Progenitor cell of endocrine pancreas (in vitro differentiated cells): ENCODE measurements at regions not wholly inside any gene's neighbourhood (a gene's known extent, or its start where the extent isn't known, plus 50 kb on each side); places are given as distances from the start of the nearest gene placed in this dataset.
"Not testable (repeated sequence)": the region's sequence is repeated elsewhere in the genome, so short reads cannot be mapped to it uniquely, and the experiment has no call there.

ENCODE experiments used
- DNase-seq: peaks from one replicate; pipeline ENCODE4 v3.0.0; 2021; ENCODE audit warnings: low spot score; ENCODE audit not compliant: unreplicated experiment
- H3K27ac Mint-ChIP-seq: 2 replicates; pipeline ENCODE4 v1.8.0; 2021; ENCODE audit warnings: mild to moderate bottlenecking, moderate library complexity, mixed read lengths
- H3K27me3 Mint-ChIP-seq: 2 replicates; pipeline ENCODE4 v1.8.0; 2021; ENCODE audit warnings: mixed read lengths
- H3K36me3 Mint-ChIP-seq: 2 replicates; pipeline ENCODE4 v1.8.0; 2022; ENCODE audit warnings: mixed read lengths; ENCODE audit not compliant: insufficient read depth
- H3K4me1 Mint-ChIP-seq: 2 replicates; pipeline ENCODE4 v1.8.0; 2021; ENCODE audit warnings: low read depth, mixed read lengths
- H3K4me3 Mint-ChIP-seq: 2 replicates; pipeline ENCODE4 v1.8.0; 2021; ENCODE audit warnings: low read depth, mild to moderate bottlenecking, moderate library complexity, mixed read lengths
- H3K9me3 Mint-ChIP-seq: 2 replicates; pipeline ENCODE4 v1.8.0; 2021; ENCODE audit warnings: low read depth, mixed read lengths
- TF ChIP-seq, protein P1 (sequence below): fragments of 200-600 bp; sonication (generic); IDR thresholded peaks from one replicate; pipeline ENCODE4 v1.5.0; 2021; ENCODE audit warnings: antibody characterized with exemption, mild to moderate bottlenecking; ENCODE audit not compliant: unreplicated experiment

DNA sequence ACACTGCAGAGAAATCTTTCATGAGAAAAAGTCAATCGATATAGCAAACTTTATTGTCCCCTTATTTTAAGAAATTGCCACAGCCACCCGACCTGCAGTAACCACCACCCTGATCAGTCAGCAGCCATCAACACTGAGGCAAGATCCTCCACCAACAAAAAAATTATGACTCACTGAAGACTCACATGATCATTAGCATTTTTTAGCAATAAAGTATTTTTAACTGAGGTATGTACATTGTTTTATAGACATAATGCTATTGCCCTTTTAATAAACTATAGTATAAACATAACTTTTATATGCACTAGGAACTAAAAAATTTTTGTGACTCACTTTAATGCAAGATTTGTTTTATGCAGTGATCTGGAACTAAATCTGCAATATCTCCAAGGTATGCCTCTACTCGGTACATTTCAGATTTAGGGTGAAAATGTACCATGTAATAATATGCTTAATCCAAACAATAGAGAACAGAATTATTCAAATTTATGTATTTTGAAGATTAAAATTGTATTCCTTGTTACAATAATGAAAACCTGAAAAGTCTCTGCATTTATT, 79.2 kb upstream of the CEP126 start:
- Mint-ChIP-seq H3K4me3 (no peak overlapping the region), H3K27me3 (no peaks in the 10 kb centered on the region), H3K4me1 (no peaks in the 10 kb centered on the region), H3K27ac (no peak overlapping the region), H3K36me3 (no peaks in the 10 kb centered on the region), H3K9me3 (no peaks in the 10 kb centered on the region)
- no peak for DNase-seq
- TF ChIP-seq, protein P1, sequence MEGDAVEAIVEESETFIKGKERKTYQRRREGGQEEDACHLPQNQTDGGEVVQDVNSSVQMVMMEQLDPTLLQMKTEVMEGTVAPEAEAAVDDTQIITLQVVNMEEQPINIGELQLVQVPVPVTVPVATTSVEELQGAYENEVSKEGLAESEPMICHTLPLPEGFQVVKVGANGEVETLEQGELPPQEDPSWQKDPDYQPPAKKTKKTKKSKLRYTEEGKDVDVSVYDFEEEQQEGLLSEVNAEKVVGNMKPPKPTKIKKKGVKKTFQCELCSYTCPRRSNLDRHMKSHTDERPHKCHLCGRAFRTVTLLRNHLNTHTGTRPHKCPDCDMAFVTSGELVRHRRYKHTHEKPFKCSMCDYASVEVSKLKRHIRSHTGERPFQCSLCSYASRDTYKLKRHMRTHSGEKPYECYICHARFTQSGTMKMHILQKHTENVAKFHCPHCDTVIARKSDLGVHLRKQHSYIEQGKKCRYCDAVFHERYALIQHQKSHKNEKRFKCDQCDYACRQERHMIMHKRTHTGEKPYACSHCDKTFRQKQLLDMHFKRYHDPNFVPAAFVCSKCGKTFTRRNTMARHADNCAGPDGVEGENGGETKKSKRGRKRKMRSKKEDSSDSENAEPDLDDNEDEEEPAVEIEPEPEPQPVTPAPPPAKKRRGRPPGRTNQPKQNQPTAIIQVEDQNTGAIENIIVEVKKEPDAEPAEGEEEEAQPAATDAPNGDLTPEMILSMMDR = no peak

DNA sequence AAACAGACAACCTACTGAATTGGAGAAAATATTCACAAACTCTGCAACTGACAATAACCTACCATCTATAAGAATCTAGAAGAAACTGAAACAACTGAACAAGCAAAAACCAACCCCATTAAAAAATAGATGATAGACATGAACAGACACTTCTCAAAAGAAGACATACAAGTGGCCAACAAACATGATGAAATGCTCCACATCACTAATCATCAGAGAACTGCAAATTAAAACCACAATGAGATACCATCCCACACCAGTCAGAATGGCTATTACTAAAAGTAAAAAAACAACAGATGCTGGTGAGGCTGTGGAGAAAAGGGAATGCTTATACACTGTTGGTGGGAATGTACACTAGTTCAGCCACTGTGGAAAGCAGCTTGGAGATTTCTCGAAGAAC, 84.3 kb upstream of the CEP126 start:
- not testable (repeated sequence) for H3K4me1 Mint-ChIP-seq, H3K36me3 Mint-ChIP-seq, H3K27me3 Mint-ChIP-seq, DNase-seq, H3K4me3 Mint-ChIP-seq, H3K27ac Mint-ChIP-seq, H3K9me3 Mint-ChIP-seq

DNA sequence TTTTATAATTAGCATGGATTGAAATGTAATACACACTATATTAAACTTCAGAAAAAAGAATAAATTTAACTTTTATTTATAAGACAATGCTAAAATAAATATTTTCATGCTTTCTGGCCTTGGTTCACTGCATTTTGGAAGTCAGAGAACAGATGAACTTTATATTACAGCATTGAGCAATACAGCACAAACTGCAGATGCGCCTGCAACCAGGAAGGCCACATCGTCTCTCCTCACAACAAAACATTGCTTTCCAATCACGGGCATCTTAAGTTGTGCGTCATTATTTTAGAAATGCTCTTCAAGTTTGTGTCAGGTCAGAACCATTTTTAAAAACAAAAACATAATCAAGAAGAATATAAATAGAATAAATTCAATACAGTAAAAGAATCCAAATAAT, 89.3 kb upstream of the CEP126 start:
- Mint-ChIP-seq H3K27me3 (no peaks in the 10 kb centered on the region), H3K4me3 (no peak overlapping the region), H3K27ac (no peak overlapping the region), H3K36me3 (no peaks in the 10 kb centered on the region), H3K9me3 (no peaks in the 10 kb centered on the region), H3K4me1 (peaks cover 5% of the 10 kb centered on the region)
- TF ChIP-seq, protein P1 = no peak
- DNase-seq = no peak

DNA sequence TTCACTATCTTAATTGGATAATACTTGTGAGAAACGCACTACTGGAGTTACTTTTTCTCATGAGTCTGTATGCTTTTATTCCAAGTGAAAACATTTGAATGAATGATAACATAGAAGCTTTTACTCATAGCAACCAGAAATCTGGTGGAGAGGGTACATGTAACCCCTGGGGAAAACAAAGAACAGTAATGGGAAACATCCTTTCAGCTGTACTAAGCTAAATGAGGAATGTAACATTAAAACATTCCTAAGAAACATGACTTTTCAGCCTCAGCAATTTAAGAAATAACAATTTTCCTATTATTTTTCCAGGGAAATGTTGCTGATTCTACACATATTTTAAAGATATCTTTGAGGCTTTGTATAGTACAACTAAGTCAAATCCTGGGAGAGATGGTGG, 97.2 kb upstream of the CEP126 start:
- Mint-ChIP-seq H3K4me1 (peaks cover 5% of the 10 kb centered on the region), H3K4me3 (no peak overlapping the region), H3K27ac (no peak overlapping the region), H3K27me3 (no peaks in the 10 kb centered on the region), H3K36me3 (no peaks in the 10 kb centered on the region), H3K9me3 (no peaks in the 10 kb centered on the region)
- TF ChIP-seq, protein P1 = no peak
- DNase-seq = no peak

GRCh38 chr11:101816613-101817012, 98.2 kb upstream of the CEP126 start:
- Mint-ChIP-seq H3K4me1 (peaks cover 5% of the 10 kb centered on the region), H3K27ac (no peak overlapping the region), H3K36me3 (no peaks in the 10 kb centered on the region), H3K27me3 (no peaks in the 10 kb centered on the region), H3K9me3 (no peaks in the 10 kb centered on the region), H3K4me3 (no peak overlapping the region)
- DNase-seq = no peak
- TF ChIP-seq, protein P1 = no peak

GRCh38 chr11:101812546-101812945, 102.3 kb upstream of the CEP126 start:
- Mint-ChIP-seq H3K27ac (no peak overlapping the region), H3K36me3 (no peaks in the 10 kb centered on the region), H3K27me3 (no peaks in the 10 kb centered on the region), H3K9me3 (no peaks in the 10 kb centered on the region), H3K4me3 (no peak overlapping the region), H3K4me1 (peaks cover 5% of the 10 kb centered on the region)
- TF ChIP-seq, protein P1 = no peak
- no peak for DNase-seq
